DOHH2 (cell line): ENCODE measurements at regions not wholly inside any gene's neighbourhood (a gene's known extent, or its start where the extent isn't known, plus 50 kb on each side); places are given as distances from the start of the nearest gene placed in this dataset.

Source experiments
- EZH2phosphoT487 ChIP-seq: fragments of 200-600 bp; sonication (generic); IDR thresholded peaks from 2 replicates; pipeline ENCODE4 v1.6.1; 2017; ENCODE audit warnings: borderline replicate concordance, mild to moderate bottlenecking, antibody characterized with exemption, low read length, moderate library complexity, mixed read lengths
- TF ChIP-seq, protein P1 (sequence below): fragments of 200-600 bp; sonication (generic); IDR thresholded peaks from one replicate; pipeline ENCODE4 v1.5.1; 2014; ENCODE audit warnings: antibody characterized with exemption, mild to moderate bottlenecking, low read depth, low read length; ENCODE audit not compliant: poor library complexity, severe bottlenecking

- TF ChIP-seq, protein P1, sequence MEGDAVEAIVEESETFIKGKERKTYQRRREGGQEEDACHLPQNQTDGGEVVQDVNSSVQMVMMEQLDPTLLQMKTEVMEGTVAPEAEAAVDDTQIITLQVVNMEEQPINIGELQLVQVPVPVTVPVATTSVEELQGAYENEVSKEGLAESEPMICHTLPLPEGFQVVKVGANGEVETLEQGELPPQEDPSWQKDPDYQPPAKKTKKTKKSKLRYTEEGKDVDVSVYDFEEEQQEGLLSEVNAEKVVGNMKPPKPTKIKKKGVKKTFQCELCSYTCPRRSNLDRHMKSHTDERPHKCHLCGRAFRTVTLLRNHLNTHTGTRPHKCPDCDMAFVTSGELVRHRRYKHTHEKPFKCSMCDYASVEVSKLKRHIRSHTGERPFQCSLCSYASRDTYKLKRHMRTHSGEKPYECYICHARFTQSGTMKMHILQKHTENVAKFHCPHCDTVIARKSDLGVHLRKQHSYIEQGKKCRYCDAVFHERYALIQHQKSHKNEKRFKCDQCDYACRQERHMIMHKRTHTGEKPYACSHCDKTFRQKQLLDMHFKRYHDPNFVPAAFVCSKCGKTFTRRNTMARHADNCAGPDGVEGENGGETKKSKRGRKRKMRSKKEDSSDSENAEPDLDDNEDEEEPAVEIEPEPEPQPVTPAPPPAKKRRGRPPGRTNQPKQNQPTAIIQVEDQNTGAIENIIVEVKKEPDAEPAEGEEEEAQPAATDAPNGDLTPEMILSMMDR: no peak
- no peak for TF ChIP-seq EZH2phosphoT487
These were observed 332.0 kb downstream of the MLLT3 start for GRCh38 chr9:20290257-20290656.
